ENCODE measurements at regions not wholly inside any gene's neighbourhood (a gene's known extent, or its start where the extent isn't known, plus 50 kb on each side); places are given as distances from the start of the nearest gene placed in this dataset.

GRCh38 chr6:14906621-14907020 lies 339.2 kb upstream of the JARID2 start:
- H3K9me3 Mint-ChIP-seq (ENCODE audit: unreplicated experiment), result no peaks in the 10 kb centered on the region

GRCh38 chr6:14910692-14911547 lies 334.9 kb upstream of the JARID2 start:
- BruUV-seq (replicated peaks), result no TSS peak
- POLR2A ChIA-PET, result no interaction called here
- no peak overlapping the region for H3K27ac Mint-ChIP-seq (ENCODE audit: unreplicated experiment)
- intact Hi-C loops (cut with micrococcal nuclease; ENCODE audit: unreplicated experiment), result no loop called here
- H3K36me3 Mint-ChIP-seq (ENCODE audit: insufficient read depth, unreplicated experiment), result no peaks in the 10 kb centered on the region
- Histone ChIP-seq H3K4me3 (ENCODE audit: low read depth, low read length) (no peak overlapping the region), H3K4me1 (no peaks in the 10 kb centered on the region), H3K9me3 (no peaks in the 10 kb centered on the region), H3K36me3 (ENCODE audit: control insufficient read depth, insufficient read depth, low read length) (no peaks in the 10 kb centered on the region), H3K27me3 (replicated peaks; ENCODE audit: control insufficient read depth, insufficient read depth, low read length) (no peaks in the 10 kb centered on the region)
- H3K27me3 Mint-ChIP-seq (ENCODE audit: insufficient read depth, unreplicated experiment), result no peaks in the 10 kb centered on the region
- no peaks in the 10 kb centered on the region for H3K4me1 Mint-ChIP-seq (ENCODE audit: low read depth, unreplicated experiment)
- H3K4me3 Mint-ChIP-seq (ENCODE audit: unreplicated experiment), result no peak overlapping the region
- no peak for DNase-seq
- no peaks in the 10 kb centered on the region for H3K9me3 Mint-ChIP-seq (ENCODE audit: unreplicated experiment)
- CTCF ChIA-PET, result no interaction called here
- TF ChIP-seq, protein P1, sequence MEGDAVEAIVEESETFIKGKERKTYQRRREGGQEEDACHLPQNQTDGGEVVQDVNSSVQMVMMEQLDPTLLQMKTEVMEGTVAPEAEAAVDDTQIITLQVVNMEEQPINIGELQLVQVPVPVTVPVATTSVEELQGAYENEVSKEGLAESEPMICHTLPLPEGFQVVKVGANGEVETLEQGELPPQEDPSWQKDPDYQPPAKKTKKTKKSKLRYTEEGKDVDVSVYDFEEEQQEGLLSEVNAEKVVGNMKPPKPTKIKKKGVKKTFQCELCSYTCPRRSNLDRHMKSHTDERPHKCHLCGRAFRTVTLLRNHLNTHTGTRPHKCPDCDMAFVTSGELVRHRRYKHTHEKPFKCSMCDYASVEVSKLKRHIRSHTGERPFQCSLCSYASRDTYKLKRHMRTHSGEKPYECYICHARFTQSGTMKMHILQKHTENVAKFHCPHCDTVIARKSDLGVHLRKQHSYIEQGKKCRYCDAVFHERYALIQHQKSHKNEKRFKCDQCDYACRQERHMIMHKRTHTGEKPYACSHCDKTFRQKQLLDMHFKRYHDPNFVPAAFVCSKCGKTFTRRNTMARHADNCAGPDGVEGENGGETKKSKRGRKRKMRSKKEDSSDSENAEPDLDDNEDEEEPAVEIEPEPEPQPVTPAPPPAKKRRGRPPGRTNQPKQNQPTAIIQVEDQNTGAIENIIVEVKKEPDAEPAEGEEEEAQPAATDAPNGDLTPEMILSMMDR (IDR thresholded peaks at IDR 0.05; ENCODE audit: insufficient read depth in 1 of 2, low read depth in 1 of 2, low read length in 1 of 2, severe bottlenecking in 1 of 2, unreplicated experiment in 1 of 2), result no peak

More at GRCh38 chr6:14906621-14907020, 339.2 kb upstream of the JARID2 start:
- intact Hi-C loops (cut with micrococcal nuclease; ENCODE audit: unreplicated experiment), result no loop called here
- no peaks in the 10 kb centered on the region for H3K4me1 Mint-ChIP-seq (ENCODE audit: low read depth, unreplicated experiment)
- BruUV-seq (replicated peaks), result no TSS peak
- ChIA-PET CTCF (no interaction called here), POLR2A (no interaction called here)
- H3K27ac Mint-ChIP-seq (ENCODE audit: unreplicated experiment), result no peak overlapping the region
- H3K36me3 ChIP-seq (ENCODE audit: control insufficient read depth, insufficient read depth, low read length), result no peaks in the 10 kb centered on the region
- no peaks in the 10 kb centered on the region for H3K4me1 ChIP-seq
- no peaks in the 10 kb centered on the region for H3K36me3 Mint-ChIP-seq (ENCODE audit: insufficient read depth, unreplicated experiment)
- no peak for DNase-seq
- H3K4me3 ChIP-seq (ENCODE audit: low read depth, low read length), result no peak overlapping the region
- H3K27me3 Mint-ChIP-seq (ENCODE audit: insufficient read depth, unreplicated experiment), result no peaks in the 10 kb centered on the region
- H3K9me3 ChIP-seq, result no peaks in the 10 kb centered on the region
- no peak overlapping the region for H3K4me3 Mint-ChIP-seq (ENCODE audit: unreplicated experiment)
- TF ChIP-seq, protein P1 (IDR thresholded peaks at IDR 0.05; ENCODE audit: insufficient read depth in 1 of 2, low read depth in 1 of 2, low read length in 1 of 2, severe bottlenecking in 1 of 2, unreplicated experiment in 1 of 2), result no peak
- no peaks in the 10 kb centered on the region for H3K27me3 ChIP-seq (replicated peaks; ENCODE audit: control insufficient read depth, insufficient read depth, low read length)

DNA sequence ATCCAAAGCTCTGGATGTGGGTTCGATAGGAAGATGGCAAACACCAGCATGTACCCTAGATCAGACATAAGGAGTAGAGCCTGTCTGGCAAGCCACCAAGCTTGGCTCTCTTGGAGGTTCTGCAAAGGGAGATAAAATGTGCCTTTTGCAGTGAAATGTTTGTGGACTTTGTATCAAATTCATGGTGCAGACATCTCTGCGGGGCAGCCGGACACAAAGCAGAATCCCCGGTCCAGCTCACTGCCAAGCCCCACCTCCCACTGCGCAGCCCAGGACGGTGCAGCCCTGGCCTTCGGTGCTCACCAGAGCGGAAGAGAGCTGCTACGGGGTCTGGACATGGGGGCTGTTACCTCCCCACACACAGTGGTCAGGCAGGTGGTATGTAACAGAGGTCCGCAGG lies 333.6 kb upstream of the JARID2 start:
- TF ChIP-seq, protein P1 (IDR thresholded peaks at IDR 0.05; ENCODE audit: insufficient read depth in 1 of 2, low read depth in 1 of 2, low read length in 1 of 2, severe bottlenecking in 1 of 2, unreplicated experiment in 1 of 2), result no peak
- no TSS peak for BruUV-seq (replicated peaks)
- POLR2A ChIA-PET, result no interaction called here
- H3K27ac Mint-ChIP-seq (ENCODE audit: unreplicated experiment), result no peak overlapping the region
- H3K9me3 Mint-ChIP-seq (ENCODE audit: unreplicated experiment), result no peaks in the 10 kb centered on the region
- H3K27me3 Mint-ChIP-seq (ENCODE audit: insufficient read depth, unreplicated experiment), result no peaks in the 10 kb centered on the region
- DNase-seq, result no peak
- no peaks in the 10 kb centered on the region for H3K4me1 Mint-ChIP-seq (ENCODE audit: low read depth, unreplicated experiment)
- H3K4me3 Mint-ChIP-seq (ENCODE audit: unreplicated experiment), result no peak overlapping the region
- CTCF ChIA-PET, result no interaction called here
- no peaks in the 10 kb centered on the region for H3K36me3 ChIP-seq (ENCODE audit: control insufficient read depth, insufficient read depth, low read length)
- H3K4me1 ChIP-seq, result no peaks in the 10 kb centered on the region
- H3K4me3 ChIP-seq (ENCODE audit: low read depth, low read length), result no peak overlapping the region
- no peaks in the 10 kb centered on the region for H3K9me3 ChIP-seq
- no peaks in the 10 kb centered on the region for H3K36me3 Mint-ChIP-seq (ENCODE audit: insufficient read depth, unreplicated experiment)
- H3K27me3 ChIP-seq (replicated peaks; ENCODE audit: control insufficient read depth, insufficient read depth, low read length), result no peaks in the 10 kb centered on the region
- intact Hi-C loops (cut with micrococcal nuclease; ENCODE audit: unreplicated experiment), result no loop called here

All from Caco-2 (cell line).